Stimulated activated CD8-positive, alpha-beta memory T cell treated with anti-CD3 and anti-CD28 coated beads, Interleukin-7, amount 100 ng/mL, for 48 hours (primary cell): ENCODE measurements at regions not wholly inside any gene's neighbourhood (a gene's known extent, or its start where the extent isn't known, plus 50 kb on each side); places are given as distances from the start of the nearest gene placed in this dataset.

ENCODE experiments used
- DNase-seq, 2 donors: peaks; one replicate each; pipeline ENCODE4 v3.0.0-alpha.2; 2020; ENCODE audit warnings: low read depth in 1 of 2; ENCODE audit errors: extremely low read depth in 1 of 2

DNA sequence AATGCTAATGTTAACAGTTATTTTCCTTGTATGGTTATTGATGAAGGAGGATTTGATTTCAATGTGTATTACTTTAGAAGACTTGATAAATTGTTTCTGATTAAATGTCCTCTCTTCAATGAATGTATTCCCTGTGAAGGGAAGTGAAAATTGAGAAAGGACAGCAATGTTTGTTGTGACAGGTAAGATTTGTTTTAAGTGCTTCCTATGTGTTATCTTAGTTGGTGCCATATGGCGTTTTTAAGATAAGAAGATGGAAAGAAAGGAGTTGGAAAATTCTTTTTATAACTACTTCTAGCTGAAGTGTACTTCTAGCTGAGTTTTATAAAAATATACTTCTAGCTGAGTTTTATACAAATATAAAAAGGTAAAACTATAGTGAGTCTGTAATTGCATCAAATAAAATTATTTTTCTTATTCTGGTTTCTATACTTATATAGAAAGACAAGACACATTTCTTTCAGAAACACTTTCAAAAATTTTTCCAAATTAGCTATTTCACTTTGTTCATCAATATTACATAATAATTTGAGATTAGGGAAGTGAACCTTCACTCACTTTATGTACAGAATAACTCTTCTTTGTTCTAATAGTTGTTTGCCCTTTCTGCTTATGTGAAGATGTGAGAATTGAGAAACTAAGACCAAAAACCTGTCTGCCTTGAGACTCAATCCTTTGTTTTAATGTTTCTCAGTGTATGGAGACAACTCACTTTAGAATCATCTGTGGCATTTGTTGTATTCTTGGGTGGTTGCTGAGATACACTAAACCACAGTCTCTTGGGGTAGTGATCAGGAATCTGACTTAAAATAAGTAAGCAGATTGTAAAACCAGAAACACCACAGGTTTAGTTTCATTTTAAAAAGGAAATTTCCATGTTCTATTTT is 382.9 kb upstream of the B3GALT2 start:
- DNase-seq: no peak

DNA sequence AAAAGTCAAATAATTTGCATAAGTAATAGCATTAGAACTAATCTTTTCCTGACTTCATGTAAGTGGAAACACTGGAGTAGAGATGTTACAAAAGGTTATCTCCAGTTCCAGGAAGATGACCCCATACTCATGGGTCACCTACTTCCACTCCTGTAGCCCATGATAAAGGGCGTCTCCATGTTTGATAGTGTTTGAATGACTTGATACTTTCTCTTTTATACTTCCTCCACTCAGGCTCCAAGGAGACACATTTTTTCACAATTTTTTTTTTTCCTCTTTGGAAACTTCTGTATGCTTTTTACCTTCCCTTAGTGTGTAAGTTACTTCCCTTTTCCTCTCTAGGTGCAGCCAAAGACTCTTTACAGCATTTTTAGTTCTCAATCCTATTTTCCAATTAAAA is 382.1 kb upstream of the B3GALT2 start:
- no peak for DNase-seq

DNA sequence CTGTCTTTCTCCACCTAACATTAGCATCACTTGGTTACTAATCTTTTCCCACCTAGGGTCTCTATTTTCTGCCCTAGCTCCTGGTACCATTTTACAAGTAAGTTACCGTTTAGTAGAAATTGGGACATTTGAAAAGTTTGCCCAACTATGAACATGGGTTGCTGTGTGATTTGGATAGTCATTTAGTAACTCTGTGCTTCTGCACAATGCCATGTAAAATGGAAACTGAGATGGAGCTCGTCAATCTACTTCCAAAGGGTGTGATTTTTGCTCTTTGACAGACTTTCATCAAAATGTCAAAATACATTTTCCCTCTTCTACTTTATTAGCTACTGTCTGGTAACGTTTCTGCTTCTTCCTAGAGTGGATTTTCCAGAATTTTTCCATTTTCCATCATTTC is 381.5 kb upstream of the B3GALT2 start:
- no peak for DNase-seq

DNA sequence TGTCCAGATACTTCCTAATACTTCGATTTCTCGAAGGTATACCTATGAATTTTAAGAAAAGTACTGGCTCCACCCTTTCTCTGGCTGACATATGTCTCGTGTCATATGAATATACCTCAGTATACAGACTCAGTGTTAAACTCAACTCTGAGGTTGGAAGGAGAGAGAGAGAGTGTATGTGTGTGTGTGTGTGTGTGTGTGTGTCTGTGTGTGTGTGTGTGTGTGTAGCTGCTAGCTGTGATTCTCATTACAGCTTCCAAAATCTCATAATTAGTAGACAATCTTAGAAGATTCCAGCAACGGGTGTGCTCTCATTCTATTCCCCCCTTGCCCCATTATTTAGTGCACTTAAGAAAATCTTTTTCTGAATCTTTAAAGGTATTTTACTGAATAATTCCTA is 380.3 kb upstream of the B3GALT2 start:
- no peak for DNase-seq

DNA sequence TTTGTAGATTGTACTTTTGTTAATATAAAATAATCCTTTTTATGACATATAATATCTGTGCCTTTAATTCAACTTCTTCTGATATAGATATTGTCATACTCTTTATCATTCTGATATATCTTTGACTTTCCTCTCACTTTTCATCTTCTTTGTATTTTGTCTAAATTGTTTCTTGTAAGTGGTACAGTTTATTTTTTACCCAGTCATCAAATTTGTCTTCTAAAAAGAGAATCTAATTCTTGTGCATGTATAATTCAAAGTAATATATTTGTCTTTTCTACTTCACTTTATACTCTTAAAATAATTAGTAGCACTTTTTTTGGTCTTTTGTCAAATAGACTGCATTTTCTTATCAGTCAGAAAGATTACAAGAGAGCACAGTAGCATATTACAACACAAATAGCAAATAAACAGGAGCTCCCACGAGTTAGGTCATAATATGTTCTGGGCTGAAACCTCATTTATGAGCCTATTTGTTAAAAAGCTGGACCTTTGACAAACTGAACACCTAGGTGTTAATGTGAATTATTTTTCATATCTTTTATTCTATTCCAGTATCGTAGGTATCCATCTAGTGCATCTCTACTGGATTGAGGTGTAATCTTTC is 379.7 kb upstream of the B3GALT2 start:
- no peak for DNase-seq

DNA sequence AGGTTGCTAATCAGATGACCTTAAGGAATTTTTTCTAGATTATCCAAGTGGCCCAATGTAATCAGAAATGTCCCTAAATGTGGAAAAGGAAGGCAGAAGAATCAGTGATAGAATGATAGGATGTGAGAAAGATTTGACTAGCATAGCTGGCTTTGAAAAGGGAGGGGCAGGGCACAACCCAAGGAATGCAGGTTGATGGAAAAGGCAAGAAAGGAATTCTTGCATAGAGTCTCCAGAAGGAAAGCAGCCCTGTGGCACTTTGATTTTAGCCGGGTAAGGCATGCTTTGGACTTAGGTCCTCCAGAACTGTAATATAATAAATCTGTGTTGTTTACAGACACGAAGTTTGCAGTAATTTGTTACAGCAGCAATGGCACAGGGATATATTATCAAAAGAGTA is 375.7 kb upstream of the B3GALT2 start:
- DNase-seq: no peak

DNA sequence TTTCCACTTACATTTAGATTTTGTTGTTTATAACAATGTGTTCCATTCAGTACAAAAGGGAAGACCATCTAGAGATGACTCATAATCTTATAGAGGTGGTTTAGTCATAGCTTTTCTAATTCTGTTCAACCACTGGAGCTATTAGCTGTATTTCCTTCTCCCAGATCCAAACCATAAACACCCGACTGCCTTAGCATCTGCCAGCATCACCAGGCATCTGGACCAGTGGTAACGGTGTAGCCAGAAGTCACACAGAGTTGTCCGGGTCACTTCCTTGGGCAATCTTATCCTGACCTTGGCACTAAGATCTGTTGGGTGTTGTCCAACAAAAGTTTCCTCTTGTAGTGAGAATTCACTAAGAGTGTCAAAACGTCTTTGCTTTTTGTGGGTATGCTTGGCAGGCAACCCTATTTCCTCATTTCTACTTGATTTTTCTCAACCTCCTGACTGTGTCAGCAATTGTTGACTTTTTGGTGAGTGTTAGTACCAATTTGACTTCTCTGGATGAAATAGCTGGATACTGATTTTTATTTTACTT is 372.1 kb upstream of the B3GALT2 start:
- DNase-seq: no peak

DNA sequence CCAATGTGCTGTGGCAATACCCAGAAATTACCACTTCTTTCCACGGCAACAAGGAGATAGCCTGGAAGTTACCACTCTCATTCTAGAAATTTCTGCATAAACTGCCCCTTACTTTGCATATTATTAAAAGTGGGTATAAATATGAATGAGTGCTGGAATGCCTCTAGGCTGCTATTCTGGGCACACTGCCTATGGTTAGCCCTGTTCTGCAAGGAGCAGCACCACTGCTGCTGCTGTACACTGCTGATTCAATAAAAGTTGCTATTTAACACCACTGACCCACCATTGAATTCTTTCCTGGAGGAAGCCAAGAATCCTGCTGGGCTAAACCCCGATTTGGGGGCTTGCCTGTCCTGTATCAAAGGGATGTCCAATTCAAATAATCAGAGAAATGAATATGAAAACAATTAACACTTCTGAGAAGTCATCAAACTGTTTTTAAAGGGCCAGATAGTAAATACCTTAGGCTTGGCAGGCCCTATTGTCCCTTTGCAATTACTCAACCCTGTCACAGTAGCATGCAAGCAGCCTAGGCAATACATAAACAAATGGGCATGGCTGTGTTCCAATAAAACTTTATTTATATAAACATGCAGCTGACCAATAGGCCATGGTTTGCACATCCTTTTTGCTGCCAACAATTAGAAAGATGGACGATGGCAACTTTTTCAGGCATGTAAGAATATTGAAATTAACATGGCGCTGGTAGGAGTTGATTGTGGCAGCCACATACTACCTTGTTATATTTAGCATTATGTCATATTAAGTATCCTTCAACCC is 369.4 kb upstream of the B3GALT2 start:
- DNase-seq: no peak

DNA sequence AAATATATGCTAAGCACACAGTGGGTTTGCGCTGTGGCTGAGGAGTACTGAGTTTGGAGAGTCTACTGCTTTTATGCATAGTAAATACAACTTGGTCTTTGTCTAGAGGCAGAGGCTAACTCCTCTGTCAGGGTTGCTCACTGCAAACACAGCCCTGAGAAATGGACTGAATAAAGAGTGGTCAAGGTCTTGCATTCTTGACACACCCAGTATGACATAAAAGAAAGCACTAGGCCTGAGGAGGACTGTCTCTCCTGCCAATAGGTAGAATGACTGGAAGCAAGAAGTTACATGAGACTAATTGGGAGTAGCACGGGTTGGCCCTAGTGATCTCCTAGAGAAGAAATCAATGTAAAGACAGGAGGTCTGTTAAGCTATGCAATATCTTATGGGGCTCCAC is 367.2 kb upstream of the B3GALT2 start:
- DNase-seq: no peak

DNA sequence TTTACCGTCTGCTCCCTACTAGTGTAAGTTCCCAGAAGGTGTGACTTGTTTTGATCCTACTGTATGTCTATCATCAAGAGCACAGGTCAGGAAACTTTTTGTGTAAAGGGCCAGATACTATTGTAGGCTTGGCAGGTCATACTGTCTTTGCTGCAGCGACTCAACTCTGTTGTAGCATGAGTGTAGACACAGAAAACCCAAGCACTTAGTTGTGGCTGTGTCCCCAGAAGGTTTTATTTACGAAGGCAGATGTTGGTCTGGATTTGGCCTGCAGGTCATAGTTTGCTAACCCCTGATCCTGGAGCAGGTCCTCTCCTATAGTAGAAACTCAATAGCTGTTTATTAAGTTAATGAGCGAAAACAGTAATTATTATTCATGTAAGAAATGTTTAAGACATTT is 365.9 kb upstream of the B3GALT2 start:
- DNase-seq: no peak

DNA sequence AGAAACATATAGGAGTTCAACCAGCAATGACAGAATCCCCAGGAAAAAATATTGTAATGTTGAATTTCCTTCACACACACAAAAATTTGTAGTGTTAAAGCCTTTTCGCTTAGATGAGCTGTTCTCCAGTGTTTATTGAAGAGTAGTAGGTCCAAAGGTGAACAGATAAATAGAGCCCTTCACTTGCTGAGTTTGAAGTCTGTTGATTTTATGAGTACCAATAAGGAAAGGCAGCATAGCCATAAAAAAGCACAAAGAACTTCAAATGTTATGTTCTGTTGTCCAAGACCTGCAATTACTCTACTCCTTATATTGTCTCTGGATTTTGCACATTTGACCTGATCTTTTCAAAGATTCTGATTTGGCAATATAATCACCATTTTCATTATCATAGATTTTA is 362.7 kb upstream of the B3GALT2 start:
- no peak for DNase-seq

DNA sequence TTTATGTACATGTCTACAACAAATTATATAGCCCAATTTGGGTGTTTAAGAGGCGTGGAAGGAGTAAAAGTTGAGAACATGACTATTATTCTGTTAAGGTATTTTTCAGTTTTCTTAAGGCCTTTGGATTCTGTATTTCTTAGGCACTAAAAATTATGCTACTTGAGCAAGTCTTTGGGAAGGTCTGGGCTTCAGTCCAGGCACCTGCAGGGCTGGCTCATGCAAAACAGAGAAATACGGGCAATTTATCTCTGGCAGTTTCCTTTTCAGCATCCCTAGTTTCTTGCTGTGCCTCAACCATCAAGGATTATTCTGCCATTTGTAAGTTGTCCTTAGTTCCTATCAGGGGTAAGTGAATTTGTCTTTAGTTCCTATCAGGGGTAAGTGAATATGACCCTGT is 358.8 kb upstream of the B3GALT2 start:
- DNase-seq: no peak

DNA sequence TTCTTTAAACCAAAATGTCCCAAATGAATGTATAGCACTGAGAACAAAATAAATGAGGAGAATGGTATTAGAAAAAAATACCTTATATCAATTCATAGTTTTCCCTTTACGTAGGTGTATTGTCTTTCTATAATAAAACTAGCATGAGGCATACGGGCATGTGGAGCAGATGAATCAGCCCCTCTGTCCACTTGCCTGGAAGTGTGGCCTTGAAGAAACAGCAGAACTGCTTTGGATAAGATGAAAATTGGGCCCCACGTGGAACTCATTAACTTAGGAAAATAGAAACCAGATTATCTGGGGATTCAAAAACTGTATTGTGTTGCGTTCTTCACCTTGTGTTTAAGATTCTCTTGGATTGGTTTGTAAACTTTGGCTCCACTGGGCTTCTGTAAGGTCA is 356.8 kb upstream of the B3GALT2 start:
- no peak for DNase-seq

DNA sequence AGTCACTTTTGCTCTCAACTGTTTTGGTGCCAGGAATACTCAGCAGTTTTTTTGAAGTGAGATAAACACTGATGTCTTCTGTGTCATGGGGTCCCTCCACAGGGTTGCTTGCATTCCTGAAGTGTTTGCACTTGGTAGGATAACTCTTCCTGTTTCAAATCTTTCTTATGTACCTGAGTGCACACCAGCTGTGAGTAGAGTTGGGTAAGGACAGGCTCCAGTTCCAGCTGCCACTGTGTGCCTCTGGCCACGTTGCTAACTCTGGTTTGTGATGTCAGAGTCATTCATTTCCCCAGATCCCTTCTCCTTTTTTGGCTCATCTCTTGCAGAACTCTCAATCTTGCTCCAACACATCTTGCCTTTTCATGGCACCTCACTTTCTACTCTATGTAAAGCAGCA is 356.3 kb upstream of the B3GALT2 start:
- no peak for DNase-seq

DNA sequence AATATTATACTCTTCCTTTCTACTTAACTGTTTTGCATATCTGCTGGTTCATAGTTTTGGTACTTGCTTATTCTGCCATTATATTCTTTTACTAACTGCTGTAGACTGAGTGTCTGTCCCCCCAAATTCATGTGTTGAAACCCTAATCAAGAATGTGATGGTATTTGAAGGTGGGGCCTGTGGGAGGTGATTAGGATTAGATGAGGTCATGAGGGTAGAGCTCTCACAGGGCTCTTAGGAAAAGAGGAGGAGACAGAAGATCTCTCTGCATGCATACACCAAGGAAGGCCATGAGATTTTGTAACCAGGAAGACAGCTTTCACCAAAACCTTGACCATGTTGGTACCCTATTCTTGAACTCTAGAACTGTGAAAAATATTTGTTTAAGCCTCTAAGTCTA is 354.1 kb upstream of the B3GALT2 start:
- no peak for DNase-seq

DNA sequence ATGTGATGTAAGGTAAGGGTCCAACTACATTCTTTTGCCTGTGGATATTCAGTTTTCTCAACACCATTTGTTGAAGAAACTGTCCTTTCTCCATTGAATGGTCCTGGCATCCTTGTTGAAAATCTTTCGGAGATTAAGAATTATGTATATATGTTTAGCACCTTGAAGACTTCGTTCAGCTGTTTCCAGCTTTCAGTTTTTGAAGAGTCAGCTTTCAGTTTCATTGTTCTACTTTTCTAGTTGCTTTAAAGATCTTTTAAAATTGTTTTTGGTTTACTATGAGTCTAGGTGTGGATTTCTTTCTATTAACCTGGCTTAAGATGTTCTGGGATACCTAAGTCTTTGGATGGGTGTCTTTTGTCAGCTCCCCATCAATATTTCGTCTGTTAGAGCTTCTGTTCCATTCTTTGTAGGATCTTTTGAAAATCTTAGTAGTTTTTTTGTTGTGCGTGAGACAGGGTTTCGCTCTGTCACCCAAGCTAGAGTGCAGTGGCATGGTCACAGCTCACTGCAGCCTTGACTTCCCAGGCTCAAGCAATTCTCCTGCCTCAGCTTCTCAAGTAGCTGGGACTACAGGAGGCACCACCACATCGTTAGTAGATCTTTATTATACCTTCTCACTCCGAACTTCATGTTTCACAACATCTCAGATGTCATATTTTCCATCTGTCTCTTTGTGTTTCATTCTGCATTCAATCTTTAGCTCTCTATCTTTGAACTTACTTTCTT is 353.5 kb upstream of the B3GALT2 start:
- DNase-seq: no peak

DNA sequence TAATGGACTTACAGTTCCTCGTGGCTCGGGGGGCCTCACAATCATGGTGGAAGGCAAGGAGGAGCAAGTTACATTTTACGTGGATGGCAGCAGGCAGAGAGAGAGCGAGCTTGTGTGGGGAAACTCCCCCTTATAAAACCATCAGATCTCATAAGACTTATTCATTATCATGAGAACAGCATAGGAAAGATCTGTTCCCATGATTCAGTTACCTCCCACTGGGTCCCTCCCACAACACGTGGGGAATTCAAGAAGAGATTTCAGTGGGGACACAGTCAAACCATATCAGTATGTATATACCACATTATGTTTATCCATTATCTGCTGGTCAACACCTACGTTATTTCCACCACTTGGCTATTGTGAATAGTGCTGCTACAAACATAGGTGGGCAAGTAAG is 352.3 kb upstream of the B3GALT2 start:
- peak in 1 of 2 donors; percentile 23 for DNase-seq

DNA sequence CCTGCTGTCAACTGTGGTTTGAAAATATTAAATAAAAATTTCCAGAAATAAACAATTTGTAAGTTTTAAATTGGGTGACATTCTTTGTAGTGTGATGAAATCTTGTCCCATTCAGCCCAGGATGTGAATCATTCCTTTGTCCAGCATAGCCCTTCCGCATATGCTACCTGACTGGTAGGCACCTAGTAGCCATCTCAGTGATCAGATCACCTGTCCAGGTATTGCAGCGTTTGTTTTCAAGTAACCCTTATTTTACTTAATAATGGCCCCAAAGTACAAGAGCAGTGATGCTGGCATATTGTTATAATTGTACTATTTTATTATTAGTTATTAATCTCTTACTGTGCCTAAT is 351.6 kb upstream of the B3GALT2 start:
- DNase-seq: no peak

DNA sequence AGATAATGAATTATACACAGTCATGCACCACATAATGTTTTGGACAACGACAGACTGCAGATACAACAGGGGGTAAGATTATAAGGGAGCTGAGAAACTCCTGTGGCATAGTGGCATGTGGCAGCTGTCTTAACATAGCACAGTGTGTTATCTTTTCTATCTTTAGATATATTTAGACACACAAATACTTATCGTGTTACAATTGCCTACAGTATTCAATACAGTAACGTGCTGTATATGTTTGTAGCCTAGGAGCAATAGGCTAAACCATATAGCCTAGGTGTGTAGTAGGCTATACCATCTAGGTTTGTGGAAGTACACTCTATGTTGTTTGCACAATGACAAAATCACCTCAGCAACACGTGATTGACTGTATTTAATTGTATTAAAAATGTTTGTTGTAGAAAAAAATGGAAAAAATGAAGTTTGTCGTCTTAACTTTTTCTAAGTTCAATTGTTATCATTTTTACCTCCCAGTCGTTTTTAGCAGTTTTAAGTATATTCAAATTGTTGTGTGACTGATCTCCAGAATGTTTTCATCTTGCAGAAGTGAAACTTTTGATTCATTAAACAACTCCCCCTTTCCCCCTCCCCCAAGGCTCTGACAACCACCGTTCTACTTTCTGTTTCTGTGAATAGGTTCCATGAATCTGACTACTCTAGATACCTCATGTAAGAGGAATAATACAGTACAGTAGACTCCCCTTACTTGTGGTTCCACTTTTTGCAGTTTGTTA is 351.0 kb upstream of the B3GALT2 start:
- peak; percentile 25 to 73 for DNase-seq

DNA sequence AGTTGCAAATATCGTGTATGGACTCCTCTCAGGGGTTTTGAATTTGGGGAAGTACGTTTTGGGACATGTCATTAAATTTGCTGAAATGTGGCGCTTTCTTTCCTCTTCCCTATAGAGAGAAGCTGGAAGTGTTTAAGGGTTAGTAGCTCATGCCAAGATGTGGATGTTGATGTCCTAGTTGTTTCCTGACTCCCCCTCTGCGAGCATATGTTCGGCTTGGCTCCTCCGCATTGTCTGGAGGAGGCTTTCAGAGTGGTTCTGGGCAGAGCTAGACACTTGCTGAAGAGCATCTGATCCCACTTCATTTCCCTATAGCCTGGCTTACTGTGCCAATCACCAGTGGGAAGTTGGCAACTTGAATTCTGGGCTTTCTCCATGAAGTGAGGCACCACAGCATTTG is 347.4 kb upstream of the B3GALT2 start:
- DNase-seq: no peak
